GM23248 (cell line): ENCODE measurements at regions not wholly inside any gene's neighbourhood (a gene's known extent, or its start where the extent isn't known, plus 50 kb on each side); places are given as distances from the start of the nearest gene placed in this dataset.

ENCODE experiments used
- EZH2 ChIP-seq: fragments of 200-600 bp; sonication (generic); IDR thresholded peaks from 2 replicates; pipeline ENCODE4 v1.6.1; 2018; ENCODE audit warnings: antibody characterized with exemption, mild to moderate bottlenecking; ENCODE audit not compliant: insufficient read depth, poor library complexity, severe bottlenecking
- EZH2phosphoT487 ChIP-seq: fragments of 200-600 bp; sonication (generic); IDR thresholded peaks from 2 replicates; pipeline ENCODE4 v1.6.1; 2018; ENCODE audit warnings: antibody characterized with exemption, moderate library complexity, mild to moderate bottlenecking, low read depth; ENCODE audit not compliant: insufficient read depth

GRCh38 chr2:236688563-236689392 is 119.2 kb downstream of the ACKR3 start:
- TF ChIP-seq EZH2phosphoT487 (no peak), EZH2 (no peak)
